Vagina (tissue), 2 donors: ENCODE measurements at regions not wholly inside any gene's neighbourhood (a gene's known extent, or its start where the extent isn't known, plus 50 kb on each side); places are given as distances from the start of the nearest gene placed in this dataset.

Experiments
- POLR2A ChIP-seq, 2 donors: fragments of 450-650 bp; IDR thresholded peaks; one replicate each; pipeline ENCODE4 v1.6.1; 2017; ENCODE audit warnings: antibody characterized with exemption in 2 of 2, mild to moderate bottlenecking in 2 of 2, moderate library complexity in 2 of 2
- TF ChIP-seq, protein P1 (sequence below), 3 experiments: fragments of 450-650 bp in 2 of 3; fragments of 200-600 bp in 1 of 3; sonication (generic) in 1 of 3; IDR thresholded peaks; one replicate each; pipeline ENCODE4 v1.5.1; 2017 to 2019; ENCODE audit warnings: antibody characterized with exemption in 3 of 3, mild to moderate bottlenecking in 2 of 3, moderate library complexity in 2 of 3

GRCh38 chr10:4130685-4131084 lies 345.7 kb upstream of the KLF6 start:
- TF ChIP-seq POLR2A (IDR thresholded peaks at IDR 0.05) = no peak
- TF ChIP-seq, protein P1, sequence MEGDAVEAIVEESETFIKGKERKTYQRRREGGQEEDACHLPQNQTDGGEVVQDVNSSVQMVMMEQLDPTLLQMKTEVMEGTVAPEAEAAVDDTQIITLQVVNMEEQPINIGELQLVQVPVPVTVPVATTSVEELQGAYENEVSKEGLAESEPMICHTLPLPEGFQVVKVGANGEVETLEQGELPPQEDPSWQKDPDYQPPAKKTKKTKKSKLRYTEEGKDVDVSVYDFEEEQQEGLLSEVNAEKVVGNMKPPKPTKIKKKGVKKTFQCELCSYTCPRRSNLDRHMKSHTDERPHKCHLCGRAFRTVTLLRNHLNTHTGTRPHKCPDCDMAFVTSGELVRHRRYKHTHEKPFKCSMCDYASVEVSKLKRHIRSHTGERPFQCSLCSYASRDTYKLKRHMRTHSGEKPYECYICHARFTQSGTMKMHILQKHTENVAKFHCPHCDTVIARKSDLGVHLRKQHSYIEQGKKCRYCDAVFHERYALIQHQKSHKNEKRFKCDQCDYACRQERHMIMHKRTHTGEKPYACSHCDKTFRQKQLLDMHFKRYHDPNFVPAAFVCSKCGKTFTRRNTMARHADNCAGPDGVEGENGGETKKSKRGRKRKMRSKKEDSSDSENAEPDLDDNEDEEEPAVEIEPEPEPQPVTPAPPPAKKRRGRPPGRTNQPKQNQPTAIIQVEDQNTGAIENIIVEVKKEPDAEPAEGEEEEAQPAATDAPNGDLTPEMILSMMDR (IDR thresholded peaks at IDR 0.05) = no peak
